ENCODE measurements at regions not wholly inside any gene's neighbourhood (a gene's known extent, or its start where the extent isn't known, plus 50 kb on each side); places are given as distances from the start of the nearest gene placed in this dataset.

- DNase-seq (ENCODE audit: low spot score): no peak
Observed at GRCh38 chr7:42617806-42618457, 293.9 kb downstream of the C7orf25 start.

DNA sequence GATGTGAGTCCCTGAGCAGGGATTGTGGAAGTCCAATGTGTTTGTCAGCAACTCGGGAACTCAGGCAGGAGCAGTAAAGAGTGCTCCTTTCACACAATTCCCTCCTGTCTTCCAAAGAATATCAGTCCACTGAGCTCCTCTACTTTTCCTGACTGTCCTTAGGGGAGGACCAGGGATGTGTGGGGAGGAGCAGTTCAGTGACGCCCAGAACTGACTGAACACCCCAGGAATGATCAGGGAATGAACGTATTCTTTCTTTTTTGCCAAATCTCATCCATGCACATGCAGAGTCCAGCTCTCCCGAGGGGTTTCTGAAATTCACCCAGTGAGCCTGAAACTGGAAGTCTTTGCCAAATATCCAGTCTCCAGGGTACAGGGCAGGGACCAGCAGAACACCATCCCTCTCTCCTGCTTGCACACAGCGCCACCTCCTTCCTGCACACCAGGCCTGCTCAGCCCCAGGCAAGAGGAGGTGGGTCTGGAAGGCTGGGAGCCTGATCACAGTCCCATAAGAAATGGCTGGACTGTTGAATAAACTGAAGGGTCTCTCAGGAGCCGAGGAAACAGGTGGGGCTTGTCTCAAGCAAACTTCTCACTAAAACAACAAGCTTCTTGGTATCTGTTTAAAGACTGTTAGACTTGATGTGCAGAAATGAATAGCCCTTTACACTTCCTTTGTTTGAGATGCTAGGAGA is 294.7 kb downstream of the C7orf25 start:
- DNase-seq (ENCODE audit: low spot score): no peak

DNA sequence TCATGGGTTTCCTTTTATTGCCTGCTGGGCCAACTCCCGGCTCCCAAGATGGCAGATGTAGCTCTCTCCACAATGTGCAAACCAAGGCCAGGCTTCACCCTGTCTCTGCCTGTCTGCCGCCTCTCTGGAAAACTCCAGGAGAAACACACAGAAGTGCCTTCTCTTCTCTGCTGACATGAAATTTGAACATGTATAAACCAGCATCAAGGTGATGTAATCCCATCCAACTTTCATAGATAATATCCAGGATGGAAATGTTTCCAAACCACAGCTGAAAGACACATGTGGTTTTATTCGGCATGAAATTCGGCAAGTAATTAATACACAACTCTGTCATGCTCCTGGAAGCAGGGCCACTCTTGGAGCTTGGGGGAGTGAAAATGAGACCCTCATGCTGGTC is 297.2 kb downstream of the C7orf25 start:
- DNase-seq (ENCODE audit: low spot score): no peak

DNA sequence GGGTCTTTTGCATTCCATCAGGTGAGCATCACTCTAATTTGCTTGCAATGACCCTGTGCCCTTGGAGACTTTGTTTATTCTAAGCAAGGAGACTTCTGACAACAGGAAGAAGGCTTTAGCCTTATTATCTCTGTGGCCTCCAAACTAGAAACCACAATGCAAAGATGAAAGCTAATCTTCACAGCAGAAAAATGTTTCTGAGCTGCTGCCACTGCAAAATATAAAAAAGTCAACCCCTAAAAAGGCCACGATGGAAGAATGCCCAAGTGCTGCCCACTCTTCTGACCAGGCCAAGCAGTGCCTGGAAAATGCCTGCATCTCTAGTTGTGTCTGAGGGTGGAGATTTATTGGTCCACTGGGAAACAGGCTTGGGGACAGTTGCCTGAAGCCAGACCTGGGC is 299.9 kb downstream of the C7orf25 start:
- no peak for DNase-seq (ENCODE audit: low spot score)

GRCh38 chr7:42611289-42611928 is 300.5 kb downstream of the C7orf25 start:
- no peak for DNase-seq (ENCODE audit: low spot score)

- DNase-seq (ENCODE audit: low spot score): no peak
Observed at GRCh38 chr7:42606193-42606905, 305.5 kb downstream of the C7orf25 start.

GRCh38 chr7:42605406-42606192 is 306.3 kb downstream of the C7orf25 start:
- no peak for DNase-seq (ENCODE audit: low spot score)

DNA sequence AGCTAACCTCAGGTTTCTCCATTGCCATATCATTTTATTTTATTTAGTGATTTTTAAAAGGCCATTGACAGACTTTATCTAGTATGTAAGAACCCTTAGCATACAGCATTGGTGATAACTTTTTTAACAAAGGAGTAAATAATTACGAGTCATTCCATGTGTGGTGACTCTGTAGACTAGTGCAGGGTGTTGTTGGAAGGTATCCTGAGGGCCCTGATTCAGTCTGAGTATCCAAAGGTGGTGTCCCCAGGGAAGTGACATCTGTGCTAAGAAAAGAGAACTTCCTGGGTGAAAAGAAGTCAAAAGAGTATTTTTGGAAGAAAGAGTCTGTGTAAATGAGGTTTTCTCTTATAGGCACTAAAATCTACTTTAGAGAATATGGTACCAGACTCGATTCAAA is 308.4 kb downstream of the C7orf25 start:
- DNase-seq (ENCODE audit: low spot score): no peak

GRCh38 chr7:42597300-42597699 is 314.6 kb downstream of the C7orf25 start:
- DNase-seq (ENCODE audit: low spot score): no peak

DNA sequence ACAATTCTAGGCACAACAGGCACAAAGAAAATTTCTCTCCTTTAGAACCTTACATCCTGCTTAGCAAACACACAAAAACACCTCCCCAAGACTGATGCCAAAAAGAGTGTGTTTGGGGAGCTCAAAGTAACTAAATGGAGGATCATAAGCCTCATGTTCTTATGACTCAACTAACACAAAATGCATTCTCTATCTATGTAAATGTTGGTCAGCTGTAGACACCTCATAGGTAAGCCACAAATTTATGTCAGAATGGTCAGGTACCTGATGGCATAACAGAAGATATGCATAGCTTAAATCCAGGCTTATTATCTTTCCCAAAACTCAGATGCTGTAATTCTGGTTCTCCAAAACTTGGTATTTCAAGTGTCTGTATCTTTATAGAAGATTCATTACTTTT is 315.1 kb downstream of the C7orf25 start:
- DNase-seq (ENCODE audit: low spot score): no peak

DNA sequence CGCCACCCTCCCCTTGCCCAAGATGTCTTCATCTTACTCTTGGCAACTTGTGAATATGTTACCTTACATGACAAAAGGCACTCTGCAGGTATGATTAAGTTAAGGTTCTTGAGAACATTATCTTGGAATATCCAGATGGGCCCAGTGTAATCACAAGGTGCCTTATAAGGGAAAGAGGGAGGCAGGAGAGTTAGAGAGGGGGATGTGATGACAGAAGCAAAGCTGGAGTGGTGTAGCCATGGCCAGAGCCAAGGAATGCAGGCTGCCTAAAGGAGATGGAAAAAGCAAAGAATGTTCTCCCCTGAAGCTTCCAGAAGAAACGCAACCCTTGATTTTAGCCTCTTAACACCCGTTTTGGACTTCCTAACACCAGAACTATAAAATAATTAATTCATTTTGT is 318.0 kb downstream of the C7orf25 start:
- DNase-seq (ENCODE audit: low spot score): no peak

- DNase-seq (ENCODE audit: low spot score): no peak
Observed at GRCh38 chr7:42590771-42591310, 321.0 kb downstream of the C7orf25 start.

- DNase-seq (ENCODE audit: low spot score): no peak
Observed at GRCh38 chr7:42588876-42589275, 323.0 kb downstream of the C7orf25 start.

- no peak for DNase-seq (ENCODE audit: low spot score)
Observed at GRCh38 chr7:42587806-42588205, 324.1 kb downstream of the C7orf25 start.

GRCh38 chr7:42580061-42580460 is 331.8 kb downstream of the C7orf25 start:
- DNase-seq (ENCODE audit: low spot score): no peak

GRCh38 chr7:42575171-42575570 is 336.7 kb downstream of the C7orf25 start:
- no peak for DNase-seq (ENCODE audit: low spot score)

- DNase-seq (ENCODE audit: low spot score): no peak
Observed at GRCh38 chr7:42574685-42575084, 337.2 kb downstream of the C7orf25 start.

- no peak for DNase-seq (ENCODE audit: low spot score)
Observed at GRCh38 chr7:42573881-42574672, 337.1 kb upstream of the GLI3 start.

DNA sequence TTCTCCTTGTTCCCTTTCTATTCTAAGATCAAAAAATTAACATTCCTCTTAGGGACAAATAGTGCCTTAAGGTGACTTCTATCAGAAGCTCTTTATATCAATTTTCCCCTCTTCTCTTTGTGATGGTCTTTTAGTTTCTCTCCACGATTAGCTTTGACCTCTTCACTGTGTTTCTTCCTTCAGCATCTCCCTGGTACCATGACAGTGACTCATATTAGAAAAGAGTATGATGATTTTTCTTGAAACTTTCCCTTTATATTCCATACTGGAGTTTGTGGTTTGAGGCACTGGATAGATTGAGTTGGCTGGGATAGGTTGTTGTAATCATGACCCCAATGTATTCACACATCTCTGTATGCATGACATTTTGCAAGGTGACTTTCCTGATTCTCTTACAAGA is 335.6 kb upstream of the GLI3 start:
- DNase-seq (ENCODE audit: low spot score): no peak

- DNase-seq (ENCODE audit: low spot score): no peak
Observed at GRCh38 chr7:42572056-42572455, 335.0 kb upstream of the GLI3 start.

DNA sequence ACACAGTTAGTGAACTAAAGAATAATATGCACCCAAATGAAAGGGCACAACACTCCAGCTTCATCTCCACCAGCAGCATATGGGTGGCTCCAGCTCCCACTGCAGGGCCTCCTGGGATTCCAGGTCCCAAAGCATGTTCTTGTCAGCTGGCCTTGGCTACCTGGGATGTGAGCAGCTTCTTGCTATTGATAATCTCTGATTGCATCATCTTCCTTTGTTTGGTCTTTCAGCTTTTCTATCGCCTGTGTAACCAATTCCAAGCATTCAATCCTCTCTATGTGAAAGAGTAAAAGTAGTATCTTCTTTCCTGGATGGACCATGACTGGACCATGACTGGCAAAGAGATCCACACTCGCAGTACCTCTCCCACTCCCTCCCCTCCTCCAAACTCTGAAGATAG is 333.9 kb upstream of the GLI3 start:
- DNase-seq (ENCODE audit: low spot score): no peak

All from mucosa of gallbladder (tissue), 1 donor.